GM18870 (cell line): ENCODE measurements at regions not wholly inside any gene's neighbourhood (a gene's known extent, or its start where the extent isn't known, plus 50 kb on each side); places are given as distances from the start of the nearest gene placed in this dataset.

ENCODE experiments used
- ATAC-seq: cut with Tn5 transposase; IDR thresholded peaks from one replicate; pipeline ENCODE4 v1.9.1; 2021; ENCODE audit warnings: moderate library complexity; ENCODE audit not compliant: unreplicated experiment

- no peak for ATAC-seq
Measured at GRCh38 chr12:84313323-84313675, 599.3 kb downstream of the SLC6A15 start.

GRCh38 chr12:84308211-84308610 lies 604.4 kb downstream of the SLC6A15 start:
- no peak for ATAC-seq

GRCh38 chr12:84305144-84305543 lies 607.5 kb downstream of the SLC6A15 start:
- no peak for ATAC-seq

GRCh38 chr12:84294246-84294645 lies 618.4 kb downstream of the SLC6A15 start:
- ATAC-seq: no peak

GRCh38 chr12:84290168-84290567 lies 622.4 kb downstream of the SLC6A15 start:
- ATAC-seq: no peak

DNA sequence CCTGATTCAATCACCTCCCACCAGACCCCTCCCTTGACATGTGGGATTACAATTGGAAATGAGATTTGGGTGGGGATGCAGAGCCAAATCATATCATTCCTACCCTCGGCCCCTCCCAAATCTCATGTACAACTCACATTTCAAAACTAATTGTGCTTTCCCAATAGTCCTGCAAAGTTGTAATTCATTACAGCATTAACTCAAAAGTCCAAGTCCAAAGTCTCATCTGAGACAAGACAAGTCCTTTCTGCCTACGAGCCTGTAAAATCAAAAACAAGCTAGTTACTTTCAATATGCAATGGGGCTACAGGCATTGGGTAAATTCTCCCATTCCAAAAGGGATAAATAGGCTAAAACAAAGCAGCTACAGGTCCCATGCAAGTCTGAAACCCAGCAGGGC lies 634.6 kb downstream of the SLC6A15 start:
- ATAC-seq: no peak

- ATAC-seq: no peak
Measured at GRCh38 chr12:84276215-84276614, 636.4 kb downstream of the SLC6A15 start.

- ATAC-seq: no peak
Measured at GRCh38 chr12:84272324-84272723, 640.3 kb downstream of the SLC6A15 start.

DNA sequence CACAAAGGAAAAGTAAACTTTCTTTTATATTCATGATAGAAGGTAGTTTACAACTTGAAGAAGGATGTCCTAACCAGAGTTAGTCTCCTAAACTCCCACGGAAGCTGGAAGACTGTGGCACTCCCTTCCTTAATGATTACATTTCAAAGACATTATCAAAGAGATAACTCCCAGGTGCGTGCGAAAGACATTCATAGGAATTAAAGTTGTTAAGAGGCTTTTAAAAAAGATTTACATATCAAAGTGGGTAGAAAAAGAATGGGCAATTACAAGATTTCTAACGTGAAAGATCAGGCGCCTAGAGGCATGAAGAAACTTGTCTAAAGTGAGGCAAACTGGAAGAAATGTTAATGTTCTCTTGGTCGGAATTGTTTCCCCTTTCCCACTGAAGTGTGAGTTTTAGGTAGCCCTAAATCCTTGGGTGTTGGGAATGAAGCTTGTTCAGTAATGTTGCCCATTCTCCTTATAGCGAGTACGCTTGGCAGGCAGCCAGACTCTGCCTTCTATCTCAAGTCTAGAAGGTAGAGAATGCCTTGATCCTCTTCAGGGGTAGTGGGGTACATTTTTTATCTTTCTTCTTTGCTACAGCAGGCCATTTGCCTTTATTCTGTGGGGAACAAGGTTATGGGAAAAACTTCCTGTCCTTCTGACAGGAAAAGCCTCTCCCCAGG lies 642.0 kb downstream of the SLC6A15 start:
- ATAC-seq: no peak

- no peak for ATAC-seq
Measured at GRCh38 chr12:84247931-84248330, 664.7 kb downstream of the SLC6A15 start.

DNA sequence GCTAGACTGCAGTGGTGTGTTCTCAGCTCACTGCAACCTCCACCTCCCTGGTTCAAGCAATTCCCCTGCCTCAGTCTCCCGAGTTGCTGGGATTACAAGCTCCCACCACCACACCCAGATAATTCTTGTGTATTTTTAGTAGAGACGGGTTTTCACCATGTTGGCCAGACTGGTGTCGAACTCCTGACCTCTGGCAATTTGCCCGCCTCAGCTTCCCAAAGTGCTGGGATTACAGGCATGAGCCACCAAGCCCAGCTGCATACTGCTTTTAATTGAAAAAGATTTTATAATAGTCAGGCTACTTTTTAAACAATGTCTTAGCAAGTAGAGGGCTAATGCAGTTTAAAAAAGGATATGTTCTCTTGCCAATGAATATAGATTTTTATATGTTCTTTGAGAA lies 668.9 kb downstream of the SLC6A15 start:
- no peak for ATAC-seq

DNA sequence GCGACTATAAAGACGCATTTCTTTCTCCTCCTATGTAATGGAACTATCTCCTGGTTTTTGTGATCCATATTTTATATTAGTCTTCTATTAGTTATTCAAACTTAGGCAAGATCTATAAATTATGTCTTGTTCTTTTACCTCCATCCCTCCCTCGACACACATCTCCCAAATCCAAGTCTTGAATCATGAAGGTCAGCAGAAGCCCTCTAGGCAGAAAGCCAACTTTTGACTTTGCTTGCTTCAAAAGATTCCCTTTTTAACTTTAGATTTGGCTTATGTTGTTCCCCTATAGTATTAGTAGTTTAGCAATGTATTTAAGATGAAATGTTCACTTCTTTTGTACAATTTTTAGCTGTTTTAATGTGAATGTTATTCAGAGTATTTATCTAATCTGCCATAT lies 689.8 kb downstream of the SLC6A15 start:
- ATAC-seq: no peak

DNA sequence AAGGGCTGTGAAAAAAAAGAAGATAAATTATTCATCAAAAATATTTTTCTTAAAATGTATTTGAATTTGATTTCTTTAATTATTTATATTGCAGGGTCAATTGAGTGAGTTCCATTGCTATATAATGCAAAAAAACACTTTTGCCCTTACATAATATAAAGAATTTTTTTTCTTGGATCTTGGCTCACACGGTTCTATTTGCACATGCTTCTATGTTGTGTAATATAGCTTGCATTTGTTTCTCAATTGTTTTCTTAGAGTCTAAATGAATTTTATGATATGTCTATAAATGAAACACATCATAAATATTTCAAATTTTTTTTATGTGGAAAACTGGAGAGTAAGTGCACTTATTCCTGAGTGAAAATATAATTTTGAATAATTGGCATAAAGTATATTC lies 694.2 kb downstream of the SLC6A15 start:
- ATAC-seq: no peak

GRCh38 chr12:84201976-84202375 lies 710.6 kb downstream of the SLC6A15 start:
- ATAC-seq: no peak

- no peak for ATAC-seq
Measured at GRCh38 chr12:84198294-84198946, 714.2 kb downstream of the SLC6A15 start.

DNA sequence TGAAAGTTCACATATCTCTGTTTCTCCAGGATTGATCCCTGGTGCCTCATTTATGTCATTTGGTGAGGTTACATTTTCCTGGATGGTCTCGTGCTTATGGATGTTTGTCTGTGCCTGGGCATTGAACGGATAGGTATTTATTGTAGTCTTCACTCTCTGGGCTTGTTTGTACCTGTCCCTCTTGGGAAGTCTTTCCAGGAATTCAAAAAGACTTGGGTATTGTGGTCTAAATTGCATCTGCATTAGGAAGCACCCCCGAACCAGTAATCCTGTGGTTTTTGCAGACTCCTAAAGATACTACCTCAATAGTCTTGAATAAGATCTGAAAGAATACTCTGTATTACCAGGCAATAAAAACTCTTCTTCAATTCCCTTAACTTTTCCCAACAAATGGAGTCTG lies 720.8 kb downstream of the SLC6A15 start:
- no peak for ATAC-seq

GRCh38 chr12:84186433-84186832 lies 726.2 kb downstream of the SLC6A15 start:
- ATAC-seq: no peak

- ATAC-seq: no peak
Measured at GRCh38 chr12:84183576-84183975, 729.0 kb downstream of the SLC6A15 start.

DNA sequence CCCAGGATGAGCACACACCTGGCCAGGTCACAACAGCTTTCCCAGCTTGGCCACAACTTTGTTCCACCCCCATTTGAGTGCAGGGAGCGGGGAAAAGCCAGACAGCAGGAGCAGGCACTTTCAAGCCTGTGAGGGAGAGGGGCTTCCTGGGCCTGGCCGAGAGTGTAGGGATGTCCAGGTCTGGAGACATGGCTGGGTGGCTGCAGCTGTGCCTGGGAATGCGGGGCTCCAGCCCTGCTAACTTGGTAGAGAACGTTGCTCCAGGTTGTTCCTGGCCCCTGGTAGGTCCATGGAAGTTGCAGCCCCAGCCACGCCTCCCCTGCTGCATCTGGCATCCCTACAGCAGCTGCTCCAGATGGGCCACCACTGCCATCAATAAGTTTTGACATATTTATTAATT lies 738.5 kb downstream of the SLC6A15 start:
- no peak for ATAC-seq

GRCh38 chr12:84172823-84173424 lies 739.7 kb downstream of the SLC6A15 start:
- no peak for ATAC-seq

- no peak for ATAC-seq
Measured at GRCh38 chr12:84166812-84167211, 745.8 kb downstream of the SLC6A15 start.

- ATAC-seq: no peak
Measured at GRCh38 chr12:84165998-84166571, 746.5 kb downstream of the SLC6A15 start.
